Right renal cortex interstitium (tissue), 3 donors: ENCODE measurements at regions not wholly inside any gene's neighbourhood (a gene's known extent, or its start where the extent isn't known, plus 50 kb on each side); places are given as distances from the start of the nearest gene placed in this dataset.
A peak's percentile ranks its signal among the peaks of the same experiment; 100 is the strongest.

ENCODE experiments used
- DNase-seq, 3 donors: peaks; one replicate each; pipeline ENCODE4 v3.0.0-alpha.2; 2013; ENCODE audit warnings: low read depth in 3 of 3, low spot score in 2 of 3

GRCh38 chr6:130314271-130314670, 51.5 kb upstream of the TMEM200A start:
- no peak for DNase-seq

GRCh38 chr6:130313206-130313605, 52.6 kb upstream of the TMEM200A start:
- DNase-seq = no peak

- DNase-seq = no peak
These were observed 56.8 kb upstream of the TMEM200A start for GRCh38 chr6:130309028-130309427.

- no peak for DNase-seq
These were observed 58.0 kb upstream of the TMEM200A start for GRCh38 chr6:130307752-130308361.

GRCh38 chr6:130306377-130306776, 59.4 kb upstream of the TMEM200A start:
- no peak for DNase-seq

GRCh38 chr6:130303431-130303830, 62.4 kb upstream of the TMEM200A start:
- no peak for DNase-seq

GRCh38 chr6:130298258-130298657, 67.6 kb upstream of the TMEM200A start:
- no peak for DNase-seq

GRCh38 chr6:130296854-130297253, 69.0 kb upstream of the TMEM200A start:
- DNase-seq = no peak

- DNase-seq = peak in 1 of 3 donors; percentile 3
These were observed 71.0 kb upstream of the SAMD3 start for GRCh38 chr6:130293800-130294199.

GRCh38 chr6:130288065-130288464, 65.3 kb upstream of the SAMD3 start:
- DNase-seq = no peak

GRCh38 chr6:130282234-130282995, 59.7 kb upstream of the SAMD3 start:
- DNase-seq = no peak

GRCh38 chr6:130276507-130276906, 53.8 kb upstream of the SAMD3 start:
- DNase-seq = no peak

GRCh38 chr6:130274007-130274406, 51.3 kb upstream of the SAMD3 start:
- DNase-seq = no peak
